Mesendoderm (in vitro differentiated cells): ENCODE measurements at regions not wholly inside any gene's neighbourhood (a gene's known extent, or its start where the extent isn't known, plus 50 kb on each side); places are given as distances from the start of the nearest gene placed in this dataset.
"Not testable (repeated sequence)": the region's sequence is repeated elsewhere in the genome, so short reads cannot be mapped to it uniquely, and the experiment has no call there.

Source experiments
- DNase-seq: peaks from one replicate; pipeline ENCODE4 v3.0.0; 2013
- H2AK5ac ChIP-seq: 2 replicates; pipeline ENCODE4 v1.6.1; 2013; ENCODE audit warnings: low read length, inconsistent platforms
- H2BK120ac ChIP-seq: 2 replicates; pipeline ENCODE4 v1.6.1; 2013; ENCODE audit warnings: low read depth, mild to moderate bottlenecking, low read length, moderate library complexity, mixed read lengths
- H2BK15ac ChIP-seq: replicated peaks from 2 replicates; pipeline ENCODE4 v1.6.1; 2013; ENCODE audit warnings: low read depth, mild to moderate bottlenecking, moderate library complexity
- H2BK5ac ChIP-seq: 2 replicates; pipeline ENCODE4 v1.6.1; 2013; ENCODE audit warnings: low read length, inconsistent platforms
- H3K18ac ChIP-seq: 2 replicates; pipeline ENCODE4 v1.6.1; 2013; ENCODE audit warnings: mild to moderate bottlenecking, low read length, mixed read lengths
- H3K23ac ChIP-seq: one replicate; pipeline ENCODE4 v1.6.1; 2013; ENCODE audit warnings: low read length
- H3K27ac ChIP-seq: 2 replicates; pipeline ENCODE4 v1.5.1; 2013; ENCODE audit warnings: low read depth, mild to moderate bottlenecking, inconsistent platforms, low read length, moderate library complexity
- H3K27me3 ChIP-seq: 2 replicates; pipeline ENCODE4 v1.6.1; 2013; ENCODE audit warnings: low read length, control low read depth, mild to moderate bottlenecking, inconsistent platforms; ENCODE audit not compliant: insufficient read depth, poor library complexity
- H3K36me3 ChIP-seq: 2 replicates; pipeline ENCODE4 v1.6.1; 2013; ENCODE audit warnings: low read length, inconsistent platforms; ENCODE audit not compliant: control insufficient read depth, insufficient read depth
- H3K4ac ChIP-seq: one replicate; pipeline ENCODE4 v1.6.1; 2013; ENCODE audit warnings: low read depth, mild to moderate bottlenecking, low read length, moderate library complexity
- H3K4me1 ChIP-seq: 2 replicates; pipeline ENCODE4 v1.6.1; 2013; ENCODE audit warnings: low read depth, low read length, inconsistent platforms; ENCODE audit not compliant: control insufficient read depth
- H3K4me2 ChIP-seq: 2 replicates; pipeline ENCODE4 v1.6.1; 2013; ENCODE audit warnings: low read length
- H3K4me3 ChIP-seq: 2 replicates; pipeline ENCODE4 v1.5.1; 2013; ENCODE audit warnings: mild to moderate bottlenecking, low read length
- H3K56ac ChIP-seq: one replicate; pipeline ENCODE4 v1.6.1; 2013; ENCODE audit warnings: low read length
- H3K79me1 ChIP-seq: 2 replicates; pipeline ENCODE4 v1.6.1; 2013; ENCODE audit warnings: low read length, inconsistent platforms
- H3K79me2 ChIP-seq: 2 replicates; pipeline ENCODE4 v1.6.1; 2013; ENCODE audit warnings: mild to moderate bottlenecking, low read length; ENCODE audit not compliant: control insufficient read depth, insufficient read depth
- H3K9ac ChIP-seq: 2 replicates; pipeline ENCODE4 v1.6.1; 2013; ENCODE audit warnings: low read length, inconsistent platforms
- H4K5ac ChIP-seq: one replicate; pipeline ENCODE4 v1.6.1; 2013; ENCODE audit warnings: low read length
- H4K8ac ChIP-seq: one replicate; pipeline ENCODE4 v1.6.1; 2013; ENCODE audit warnings: low read depth, mild to moderate bottlenecking, control low read depth, low read length, moderate library complexity
- WGBS: extraction: QIAGEN DNeasy Blood & Tissue Kit; methylation state at CpG from one replicate; pipeline ENCODE4 v1.1.7; 2013; ENCODE audit warnings: low lambda C conversion rate, missing lambda C conversion rate; ENCODE audit not compliant: insufficient coverage; ENCODE audit errors: extremely low coverage; 5-methylcytosine and 5-hydroxymethylcytosine counted together

DNA sequence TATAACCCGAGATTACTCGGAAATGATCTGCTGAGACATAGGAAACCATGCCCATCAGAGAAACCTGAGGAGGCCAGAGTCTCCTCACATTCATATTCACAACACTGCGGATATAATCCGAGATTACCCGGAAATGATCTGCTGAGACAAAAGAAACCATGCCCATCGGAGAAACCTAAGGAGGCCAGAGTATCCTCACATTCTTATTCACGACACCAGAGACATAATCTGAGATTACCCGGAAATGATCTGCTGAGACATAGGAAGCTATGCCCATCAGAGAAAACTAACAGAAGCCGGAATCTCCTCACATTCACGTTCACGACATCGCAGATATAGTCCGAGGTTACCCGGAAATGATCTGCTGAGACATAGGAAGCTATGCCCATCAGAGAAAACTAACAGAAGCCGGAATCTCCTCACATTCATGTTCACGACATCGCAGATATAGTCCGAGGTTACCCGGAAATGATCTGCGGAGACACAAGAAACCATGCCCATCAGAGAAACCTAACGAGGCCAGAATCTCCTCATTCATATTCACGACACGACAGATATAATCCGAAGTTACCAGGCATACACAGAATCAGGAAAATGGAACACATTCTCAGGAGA is 422.3 kb upstream of the AKR1E2 start:
- no peaks in the 10 kb centered on the region for H3K79me2 ChIP-seq
- no peak overlapping the region for H3K4me3 ChIP-seq
- no peak overlapping the region for H2BK15ac ChIP-seq
- H3K56ac ChIP-seq: no peak overlapping the region
- no peaks in the 10 kb centered on the region for H3K4me1 ChIP-seq
- H2BK120ac ChIP-seq: no peak overlapping the region
- no peak overlapping the region for H2AK5ac ChIP-seq
- no peaks in the 10 kb centered on the region for H3K27me3 ChIP-seq
- no peak overlapping the region for H3K27ac ChIP-seq
- H3K36me3 ChIP-seq: no peaks in the 10 kb centered on the region
- H3K9ac ChIP-seq: no peak overlapping the region
- no peak overlapping the region for H4K8ac ChIP-seq
- no peak for DNase-seq
- H3K23ac ChIP-seq: no peak overlapping the region
- H3K4me2 ChIP-seq: no peak overlapping the region
- H3K4ac ChIP-seq: no peak overlapping the region
- no peak overlapping the region for H4K5ac ChIP-seq
- no peak overlapping the region for H3K18ac ChIP-seq
- H3K79me1 ChIP-seq: no peaks in the 10 kb centered on the region
- no peak overlapping the region for H2BK5ac ChIP-seq
- no CpG with 5 or more reads among the region's 24 CpGs for WGBS

DNA sequence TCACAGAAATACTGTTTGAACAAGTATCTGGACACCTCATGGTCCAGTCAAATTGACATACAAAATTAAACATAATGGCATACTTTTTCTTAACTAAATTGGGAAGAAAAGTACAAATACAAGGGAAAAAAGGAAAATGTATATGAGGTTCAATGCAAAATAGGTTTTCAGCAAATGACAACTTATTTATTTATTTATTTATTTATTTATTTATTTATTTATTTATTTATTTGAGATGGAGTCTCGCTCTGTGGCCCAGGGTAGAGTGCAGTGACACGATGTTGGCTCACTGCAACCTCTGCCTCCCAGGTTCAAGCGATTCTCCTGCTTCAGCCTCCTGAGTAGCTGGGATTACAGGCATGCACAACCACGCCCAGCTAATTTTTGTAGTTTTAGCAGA is 424.9 kb upstream of the AKR1E2 start:
- H3K36me3 ChIP-seq, H2BK15ac ChIP-seq, H3K79me1 ChIP-seq, H2BK5ac ChIP-seq, H2AK5ac ChIP-seq, H4K8ac ChIP-seq, H3K27me3 ChIP-seq, H4K5ac ChIP-seq, H3K9ac ChIP-seq, H3K79me2 ChIP-seq, H3K18ac ChIP-seq, H3K4me3 ChIP-seq, H3K23ac ChIP-seq, H3K4me1 ChIP-seq, H3K4ac ChIP-seq, H3K27ac ChIP-seq, H3K56ac ChIP-seq, H2BK120ac ChIP-seq, H3K4me2 ChIP-seq, DNase-seq: not testable (repeated sequence)
- WGBS: no CpG with 5 or more reads among the region's 4 CpGs

DNA sequence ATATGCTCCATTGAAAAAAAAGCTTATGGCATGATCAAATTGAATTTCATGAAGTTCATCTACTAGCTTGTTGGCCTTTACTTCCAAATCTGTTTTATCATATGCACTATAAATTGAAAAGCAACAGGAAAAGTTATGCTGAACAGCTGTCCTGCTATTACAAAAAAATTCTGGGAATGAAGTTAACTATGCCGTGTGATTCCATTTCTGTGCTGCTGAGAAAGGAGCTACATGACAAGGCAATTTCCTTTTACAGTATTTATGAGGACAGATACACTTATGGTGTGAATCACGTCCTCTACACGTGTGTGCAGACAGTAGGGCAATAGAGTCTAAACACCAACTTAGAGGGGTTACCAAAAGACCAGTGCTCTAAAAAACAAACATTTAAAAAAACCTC is 426.5 kb upstream of the AKR1E2 start:
- no CpG with 5 or more reads among the region's 3 CpGs for WGBS

DNA sequence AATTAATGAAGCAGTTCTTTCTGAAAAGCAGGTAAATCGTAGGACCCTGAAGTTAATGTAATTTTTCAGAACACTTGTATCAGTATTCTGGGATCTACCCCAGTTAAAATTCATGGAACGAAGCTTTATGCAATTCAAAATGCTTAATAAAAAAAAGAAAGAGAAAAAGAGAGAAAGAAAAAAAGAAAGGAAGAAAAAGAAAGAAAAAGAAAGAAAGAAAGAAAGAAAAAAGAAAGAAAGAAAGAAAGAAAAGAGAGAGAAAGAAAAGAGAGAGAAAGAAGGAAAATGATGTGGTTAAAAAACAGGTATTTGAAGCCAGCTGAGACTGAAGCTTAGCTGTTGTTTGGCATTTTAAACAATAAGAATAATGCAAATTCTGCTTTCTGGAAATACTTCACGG is 427.4 kb upstream of the AKR1E2 start:
- Histone ChIP-seq H3K4ac (no peak overlapping the region), H3K23ac (no peak overlapping the region), H4K5ac (no peak overlapping the region), H3K4me2 (no peak overlapping the region), H3K4me3 (no peak overlapping the region), H2BK15ac (no peak overlapping the region), H3K4me1 (no peaks in the 10 kb centered on the region), H3K27ac (no peak overlapping the region), H2BK5ac (no peak overlapping the region), H3K18ac (no peak overlapping the region), H3K79me1 (no peaks in the 10 kb centered on the region), H3K36me3 (no peaks in the 10 kb centered on the region), H2BK120ac (no peak overlapping the region), H3K56ac (no peak overlapping the region), H3K9ac (no peak overlapping the region), H3K79me2 (no peaks in the 10 kb centered on the region), H2AK5ac (no peak overlapping the region), H3K27me3 (no peaks in the 10 kb centered on the region), H4K8ac (no peak overlapping the region)
- no peak for DNase-seq
- WGBS: no CpG with 5 or more reads among the region's 3 CpGs

More for the DNA sequence above, 426.5 kb upstream of the AKR1E2 start:
- H3K23ac ChIP-seq: no peak overlapping the region
- H3K27me3 ChIP-seq: no peaks in the 10 kb centered on the region
- no peak overlapping the region for H2BK15ac ChIP-seq
- DNase-seq: no peak
- no peak overlapping the region for H3K4ac ChIP-seq
- no peak overlapping the region for H2AK5ac ChIP-seq
- no peak overlapping the region for H3K27ac ChIP-seq
- no peak overlapping the region for H3K18ac ChIP-seq
- H3K56ac ChIP-seq: no peak overlapping the region
- no peak overlapping the region for H2BK120ac ChIP-seq
- no peak overlapping the region for H4K8ac ChIP-seq
- H4K5ac ChIP-seq: no peak overlapping the region
- no peak overlapping the region for H3K4me3 ChIP-seq
- no peaks in the 10 kb centered on the region for H3K36me3 ChIP-seq
- H3K4me2 ChIP-seq: no peak overlapping the region
- no peaks in the 10 kb centered on the region for H3K79me1 ChIP-seq
- H3K9ac ChIP-seq: no peak overlapping the region
- H2BK5ac ChIP-seq: no peak overlapping the region
- no peaks in the 10 kb centered on the region for H3K4me1 ChIP-seq
- H3K79me2 ChIP-seq: no peaks in the 10 kb centered on the region

DNA sequence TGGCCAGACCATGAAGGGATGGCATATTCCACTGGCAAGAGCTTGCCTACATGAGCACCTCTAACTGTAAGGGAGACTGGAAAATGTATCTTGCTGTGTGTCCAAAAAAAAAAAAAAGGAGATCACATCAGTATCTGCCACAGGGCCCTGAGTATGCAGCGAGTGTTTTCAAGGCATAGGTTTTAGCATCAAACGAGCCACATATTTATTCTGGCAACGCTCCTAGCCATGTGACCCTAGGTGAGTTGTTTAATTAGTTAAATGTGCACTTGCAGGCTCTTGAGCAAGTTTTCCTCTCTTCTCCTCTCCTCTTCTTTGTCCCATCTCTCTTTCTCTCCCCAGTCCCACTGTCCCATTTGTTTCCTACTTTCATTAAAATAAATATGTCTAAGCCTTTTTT is 428.7 kb upstream of the AKR1E2 start:
- no peak overlapping the region for H3K4ac ChIP-seq
- no peak for DNase-seq
- no peaks in the 10 kb centered on the region for H3K79me1 ChIP-seq
- no peak overlapping the region for H3K27ac ChIP-seq
- no peak overlapping the region for H3K4me2 ChIP-seq
- no peak overlapping the region for H3K4me3 ChIP-seq
- H3K4me1 ChIP-seq: no peaks in the 10 kb centered on the region
- no peak overlapping the region for H3K18ac ChIP-seq
- H2AK5ac ChIP-seq: no peak overlapping the region
- H3K36me3 ChIP-seq: no peaks in the 10 kb centered on the region
- H3K56ac ChIP-seq: no peak overlapping the region
- no peak overlapping the region for H2BK5ac ChIP-seq
- no peak overlapping the region for H3K9ac ChIP-seq
- no peak overlapping the region for H3K23ac ChIP-seq
- WGBS: no CpG with 5 or more reads among the region's 3 CpGs
- no peak overlapping the region for H2BK120ac ChIP-seq
- H4K8ac ChIP-seq: no peak overlapping the region
- no peak overlapping the region for H4K5ac ChIP-seq
- H3K79me2 ChIP-seq: no peaks in the 10 kb centered on the region
- H3K27me3 ChIP-seq: no peaks in the 10 kb centered on the region
- H2BK15ac ChIP-seq: no peak overlapping the region
